Lower leg skin (tissue), 4 donors: ENCODE measurements at regions not wholly inside any gene's neighbourhood (a gene's known extent, or its start where the extent isn't known, plus 50 kb on each side); places are given as distances from the start of the nearest gene placed in this dataset.

Experiments used
- DNase-seq, 2 donors: peaks; one replicate each; pipeline ENCODE4 v3.0.0-alpha.2; 2019; ENCODE audit warnings: low spot score in 2 of 2
- H3K4me3 ChIP-seq: fragments of 200-600 bp; sonication (generic); 2 replicates; pipeline ENCODE4 v1.5.1; 2017; ENCODE audit warnings: mild to moderate bottlenecking, low read depth; ENCODE audit not compliant: poor library complexity, severe bottlenecking
- POLR2A ChIP-seq, 2 donors: fragments of 450-650 bp; IDR thresholded peaks; one replicate each; pipeline ENCODE4 v1.6.1; 2016 to 2017; ENCODE audit warnings: antibody characterized with exemption in 2 of 2, mild to moderate bottlenecking in 1 of 2, moderate library complexity in 1 of 2
- WGBS, 2 donors: methylation state at CpG; one replicate each; pipeline ENCODE4 v1.1.5; 2018; 5-methylcytosine and 5-hydroxymethylcytosine counted together
- intact Hi-C: fragments of 100-400 bp; cut with DNase I; formaldehyde crosslinking; loops from one replicate; pipeline ENCODE4 v1.15.0; 2023; ENCODE audit warnings: low total_unique reads
- TF ChIP-seq, protein P1 (sequence below), 3 donors: fragments of 450-650 bp; IDR thresholded peaks; one replicate each; pipeline ENCODE4 v1.5.1; 2016; ENCODE audit warnings: antibody characterized with exemption in 3 of 3, mild to moderate bottlenecking in 3 of 3, moderate library complexity in 2 of 3

DNA sequence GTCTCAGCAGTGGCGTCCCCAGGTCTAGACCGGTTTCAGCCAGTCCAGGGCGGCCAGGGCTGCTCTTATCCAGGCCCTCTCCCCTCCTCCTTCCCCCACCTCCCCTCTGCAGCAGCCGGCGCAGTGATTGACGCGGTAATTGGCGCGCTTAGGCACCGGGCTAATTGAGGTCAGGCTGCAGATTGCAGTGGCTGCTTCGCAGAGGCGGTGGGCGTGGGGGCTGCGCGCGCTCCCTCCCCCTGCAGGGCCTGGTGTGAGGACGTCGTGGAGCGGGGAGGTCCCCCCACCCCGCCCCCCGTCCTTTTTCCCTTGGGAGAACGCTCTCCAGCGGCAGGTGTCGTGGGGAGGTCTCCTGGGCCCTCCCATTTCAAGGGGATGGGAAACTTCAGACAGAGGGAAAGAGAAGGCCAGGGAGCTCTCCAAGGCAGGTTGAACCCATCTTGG is 70.4 kb upstream of the BLCAP start:
- no peak overlapping the region for H3K4me3 ChIP-seq
- no peak for DNase-seq
- TF ChIP-seq, protein P1, sequence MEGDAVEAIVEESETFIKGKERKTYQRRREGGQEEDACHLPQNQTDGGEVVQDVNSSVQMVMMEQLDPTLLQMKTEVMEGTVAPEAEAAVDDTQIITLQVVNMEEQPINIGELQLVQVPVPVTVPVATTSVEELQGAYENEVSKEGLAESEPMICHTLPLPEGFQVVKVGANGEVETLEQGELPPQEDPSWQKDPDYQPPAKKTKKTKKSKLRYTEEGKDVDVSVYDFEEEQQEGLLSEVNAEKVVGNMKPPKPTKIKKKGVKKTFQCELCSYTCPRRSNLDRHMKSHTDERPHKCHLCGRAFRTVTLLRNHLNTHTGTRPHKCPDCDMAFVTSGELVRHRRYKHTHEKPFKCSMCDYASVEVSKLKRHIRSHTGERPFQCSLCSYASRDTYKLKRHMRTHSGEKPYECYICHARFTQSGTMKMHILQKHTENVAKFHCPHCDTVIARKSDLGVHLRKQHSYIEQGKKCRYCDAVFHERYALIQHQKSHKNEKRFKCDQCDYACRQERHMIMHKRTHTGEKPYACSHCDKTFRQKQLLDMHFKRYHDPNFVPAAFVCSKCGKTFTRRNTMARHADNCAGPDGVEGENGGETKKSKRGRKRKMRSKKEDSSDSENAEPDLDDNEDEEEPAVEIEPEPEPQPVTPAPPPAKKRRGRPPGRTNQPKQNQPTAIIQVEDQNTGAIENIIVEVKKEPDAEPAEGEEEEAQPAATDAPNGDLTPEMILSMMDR (IDR thresholded peaks at IDR 0.05): no peak
- no peak for TF ChIP-seq POLR2A (IDR thresholded peaks at IDR 0.05)
- 1 to 6% methylated on average over 6 to 24 of the region's 24 CpGs for WGBS, 2 donors
- intact Hi-C loops: no loop called here

DNA sequence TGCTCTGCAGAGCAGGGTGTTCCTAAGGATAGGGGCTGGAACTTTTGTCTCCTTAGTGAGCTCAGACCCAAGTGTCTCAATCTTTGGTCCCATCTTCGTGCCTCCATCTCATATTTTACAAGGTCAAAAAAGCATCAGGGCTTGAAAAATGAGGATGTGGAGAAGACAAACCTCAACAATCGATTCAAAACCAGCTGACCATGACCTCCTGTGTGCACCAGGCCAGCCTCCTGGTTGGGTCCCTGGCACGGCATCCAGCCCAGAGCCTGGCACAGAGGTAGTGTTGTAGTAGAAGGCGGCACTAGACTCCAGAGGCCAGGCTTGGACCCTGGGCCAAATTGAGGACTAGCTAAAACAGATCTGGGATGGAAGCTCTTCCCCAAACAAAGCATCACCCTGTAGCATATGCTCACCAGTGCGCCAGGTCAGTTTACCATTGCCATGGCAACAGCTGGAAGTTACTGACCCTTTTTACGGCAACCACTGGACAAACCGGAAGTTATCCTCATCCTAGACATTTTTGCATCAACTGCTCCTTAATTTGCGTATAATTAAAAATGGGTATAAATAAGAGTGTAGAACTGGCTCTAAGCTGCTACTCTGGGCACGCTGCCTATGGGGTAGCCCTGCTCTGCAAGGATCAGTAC is 69.3 kb upstream of the BLCAP start:
- H3K4me3 ChIP-seq: no peak overlapping the region
- no peak for DNase-seq
- intact Hi-C loops: no loop called here
- WGBS, 2 donors: 59 to 66% methylated on average over 9 of the region's 9 CpGs
- TF ChIP-seq, protein P1 (IDR thresholded peaks at IDR 0.05): no peak

DNA sequence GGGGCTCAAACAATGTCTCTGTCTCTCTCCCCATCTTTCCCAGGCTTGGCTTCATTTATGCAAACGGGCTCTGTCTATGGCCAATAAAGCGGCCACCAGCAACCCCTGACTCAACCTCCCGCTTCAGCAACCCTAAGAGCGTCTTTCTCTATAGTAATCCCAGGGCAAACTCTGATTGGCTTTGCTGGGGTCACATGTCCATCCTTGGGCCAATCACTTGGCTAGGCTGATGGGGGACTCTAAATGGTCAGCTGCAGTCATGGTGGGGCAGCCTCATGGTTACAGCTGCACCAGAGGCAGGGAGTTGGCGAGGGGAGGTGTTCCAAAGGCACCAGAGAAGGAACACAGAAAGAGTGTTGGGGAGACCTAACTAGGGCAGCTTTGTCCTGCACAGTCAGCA is 68.5 kb upstream of the BLCAP start:
- TF ChIP-seq, protein P1 (IDR thresholded peaks at IDR 0.05): no peak
- TF ChIP-seq POLR2A (IDR thresholded peaks at IDR 0.05): no peak
- 93 to 94% methylated on average over 5 of the region's 5 CpGs for WGBS, 2 donors
- intact Hi-C loops: no loop called here
- DNase-seq: no peak
- no peak overlapping the region for H3K4me3 ChIP-seq

DNA sequence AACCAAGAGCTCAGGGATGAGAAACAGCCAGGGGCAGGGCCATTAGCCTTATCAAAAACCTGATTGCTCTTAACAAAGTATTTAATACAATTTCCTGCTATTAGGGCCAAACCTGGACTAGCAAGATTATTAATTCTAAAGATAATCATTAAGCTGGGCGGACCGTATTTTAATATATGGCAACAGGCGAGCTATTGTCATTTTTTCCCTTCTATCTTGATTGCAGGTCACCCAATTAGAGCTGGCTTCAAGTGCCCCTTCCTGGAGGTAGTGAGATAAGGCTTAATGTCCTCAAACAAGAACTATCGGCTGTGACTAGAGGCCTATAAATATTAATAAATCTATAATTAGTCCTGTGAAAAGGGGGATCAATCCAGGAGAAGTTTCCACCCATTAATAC is 66.0 kb upstream of the BLCAP start:
- TF ChIP-seq POLR2A (IDR thresholded peaks at IDR 0.05): no peak
- TF ChIP-seq, protein P1 (IDR thresholded peaks at IDR 0.05): no peak
- no peak overlapping the region for H3K4me3 ChIP-seq
- DNase-seq: no peak
- 77 to 88% methylated on average over 4 of the region's 4 CpGs for WGBS, 2 donors
- intact Hi-C loops: no loop called here

DNA sequence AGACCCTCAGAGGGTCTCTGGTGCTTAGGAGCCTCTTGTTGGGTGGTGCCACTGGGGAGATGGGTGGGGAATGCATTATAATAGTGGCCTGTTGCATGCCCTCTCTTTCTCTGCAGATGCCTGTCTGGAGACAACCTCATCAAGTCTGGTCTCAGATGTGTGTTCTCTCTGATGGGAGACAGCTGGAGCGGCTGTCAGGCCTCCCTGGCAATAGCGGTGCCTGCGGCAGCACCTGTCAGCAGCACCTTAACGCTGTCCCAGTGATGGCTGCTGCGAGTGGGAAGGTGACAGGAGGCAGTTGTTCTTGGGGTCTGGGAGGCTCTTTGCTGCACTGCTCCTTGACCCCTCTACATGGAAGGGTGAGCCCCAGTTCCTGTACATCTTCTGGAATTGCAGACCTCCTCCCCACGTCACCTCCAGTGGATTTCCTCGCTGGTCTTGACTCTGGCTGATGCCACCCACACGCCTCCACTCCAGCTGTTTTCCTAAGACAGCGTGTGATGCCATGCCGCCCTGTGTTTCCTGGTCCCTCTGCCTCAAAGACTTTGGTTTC is 63.3 kb upstream of the BLCAP start:
- H3K4me3 ChIP-seq: no peak overlapping the region
- 65 to 68% methylated on average over 9 to 10 of the region's 10 CpGs for WGBS, 2 donors
- intact Hi-C loops: no loop called here
- TF ChIP-seq, protein P1 (IDR thresholded peaks at IDR 0.05): no peak
- no peak for TF ChIP-seq POLR2A (IDR thresholded peaks at IDR 0.05)
- no peak for DNase-seq

DNA sequence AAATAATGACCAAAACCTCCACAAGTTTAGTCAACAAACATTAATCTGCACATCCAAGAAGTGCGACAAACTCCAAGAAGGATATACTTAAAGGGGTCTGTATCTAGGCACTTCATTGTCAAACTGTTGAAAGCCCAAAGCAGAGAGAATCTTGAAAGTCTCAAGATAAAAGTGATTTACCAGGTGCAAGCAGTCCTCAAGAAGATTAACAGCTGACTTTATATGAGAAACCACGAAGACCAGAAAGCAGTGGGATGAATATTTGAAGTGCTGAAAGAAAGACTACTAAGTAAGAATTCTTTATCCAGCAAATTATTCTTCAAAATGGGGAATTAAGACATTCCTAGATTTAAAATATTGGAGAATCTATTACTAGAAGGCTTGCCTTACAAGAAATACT is 58.4 kb upstream of the BLCAP start:
- DNase-seq: no peak
- intact Hi-C loops: no loop called here
- TF ChIP-seq POLR2A (IDR thresholded peaks at IDR 0.05): no peak
- TF ChIP-seq, protein P1 (IDR thresholded peaks at IDR 0.05): no peak
- H3K4me3 ChIP-seq: no peak overlapping the region
- WGBS, 2 donors: 86 to 88% methylated on average over 2 of the region's 2 CpGs
